ENCODE measurements at regions not wholly inside any gene's neighbourhood (a gene's known extent, or its start where the extent isn't known, plus 50 kb on each side); places are given as distances from the start of the nearest gene placed in this dataset.

- Histone ChIP-seq H3F3A (ENCODE audit: low read length, unreplicated experiment) (no peaks in the 10 kb centered on the region), H3K79me2 (ENCODE audit: low read length) (no peaks in the 10 kb centered on the region), H3K9me3 (ENCODE audit: low read length) (no peaks in the 10 kb centered on the region), H4K20me1 (ENCODE audit: low read length) (no peaks in the 10 kb centered on the region), H3K9me2 (replicated peaks; ENCODE audit: low read length) (no peaks in the 10 kb centered on the region), H3K9ac (ENCODE audit: low read length) (no peak overlapping the region), H3K4me3 (ENCODE audit: low read length) (no peak overlapping the region), H3K4me2 (ENCODE audit: low read length) (no peak overlapping the region), H3K27ac (ENCODE audit: low read length) (no peak overlapping the region), H2AFZ (ENCODE audit: low read length) (no peak overlapping the region), H3K27me3 (ENCODE audit: low read length) (no peaks in the 10 kb centered on the region), H3K36me3 (ENCODE audit: low read depth, low read length) (no peaks in the 10 kb centered on the region), H3K4me1 (ENCODE audit: insufficient read depth, low read length) (no peaks in the 10 kb centered on the region)
- TF ChIP-seq EZH2phosphoT487 (IDR thresholded peaks at IDR 0.05; ENCODE audit: borderline replicate concordance, low read length) (no peak), EZH2 (IDR thresholded peaks at IDR 0.05; ENCODE audit: low read length, unreplicated experiment) (no peak)
- TF ChIP-seq, protein P1, sequence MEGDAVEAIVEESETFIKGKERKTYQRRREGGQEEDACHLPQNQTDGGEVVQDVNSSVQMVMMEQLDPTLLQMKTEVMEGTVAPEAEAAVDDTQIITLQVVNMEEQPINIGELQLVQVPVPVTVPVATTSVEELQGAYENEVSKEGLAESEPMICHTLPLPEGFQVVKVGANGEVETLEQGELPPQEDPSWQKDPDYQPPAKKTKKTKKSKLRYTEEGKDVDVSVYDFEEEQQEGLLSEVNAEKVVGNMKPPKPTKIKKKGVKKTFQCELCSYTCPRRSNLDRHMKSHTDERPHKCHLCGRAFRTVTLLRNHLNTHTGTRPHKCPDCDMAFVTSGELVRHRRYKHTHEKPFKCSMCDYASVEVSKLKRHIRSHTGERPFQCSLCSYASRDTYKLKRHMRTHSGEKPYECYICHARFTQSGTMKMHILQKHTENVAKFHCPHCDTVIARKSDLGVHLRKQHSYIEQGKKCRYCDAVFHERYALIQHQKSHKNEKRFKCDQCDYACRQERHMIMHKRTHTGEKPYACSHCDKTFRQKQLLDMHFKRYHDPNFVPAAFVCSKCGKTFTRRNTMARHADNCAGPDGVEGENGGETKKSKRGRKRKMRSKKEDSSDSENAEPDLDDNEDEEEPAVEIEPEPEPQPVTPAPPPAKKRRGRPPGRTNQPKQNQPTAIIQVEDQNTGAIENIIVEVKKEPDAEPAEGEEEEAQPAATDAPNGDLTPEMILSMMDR (conservative IDR thresholded peaks at IDR 0.05; ENCODE audit: low read depth, low read length) = no peak
- intact Hi-C loops (cut with micrococcal nuclease) = no loop called here
- BruUV-seq (replicated peaks) = no TSS peak
- POLR2A ChIA-PET (ENCODE audit: unreplicated experiment) = interaction anchor here (0.6 kb wide), 1 partner anchor 402 kb away, joined by 3 read pairs; no protein-coding TSS in a partner anchor
- no peak for ATAC-seq
- no peak for DNase-seq
- CTCF ChIA-PET = no interaction called here
Observed at GRCh38 chr18:41818381-41819355, 136.4 kb upstream of the PIK3C3 start.

GRCh38 chr18:41814651-41815050 lies 140.4 kb upstream of the PIK3C3 start:
- H3K9me3 ChIP-seq (ENCODE audit: low read length) = no peaks in the 10 kb centered on the region
- DNase-seq (no peak), ATAC-seq (no peak)
- no peaks in the 10 kb centered on the region for H3K79me2 ChIP-seq (ENCODE audit: low read length)
- H3K9ac ChIP-seq (ENCODE audit: low read length) = no peak overlapping the region
- H3K4me3 ChIP-seq (ENCODE audit: low read length) = no peak overlapping the region
- H3K27me3 ChIP-seq (ENCODE audit: low read length) = no peaks in the 10 kb centered on the region
- H3K27ac ChIP-seq (ENCODE audit: low read length) = no peak overlapping the region
- H3F3A ChIP-seq (ENCODE audit: low read length, unreplicated experiment) = no peaks in the 10 kb centered on the region
- no peaks in the 10 kb centered on the region for H3K36me3 ChIP-seq (ENCODE audit: low read depth, low read length)
- TF ChIP-seq, protein P1 (conservative IDR thresholded peaks at IDR 0.05; ENCODE audit: low read depth, low read length) = no peak
- TF ChIP-seq EZH2phosphoT487 (IDR thresholded peaks at IDR 0.05; ENCODE audit: borderline replicate concordance, low read length) = no peak
- TF ChIP-seq EZH2 (IDR thresholded peaks at IDR 0.05; ENCODE audit: low read length, unreplicated experiment) = no peak
- intact Hi-C loops (cut with micrococcal nuclease) = no loop called here
- no peaks in the 10 kb centered on the region for H4K20me1 ChIP-seq (ENCODE audit: low read length)
- no peaks in the 10 kb centered on the region for H3K4me1 ChIP-seq (ENCODE audit: insufficient read depth, low read length)
- no peak overlapping the region for H3K4me2 ChIP-seq (ENCODE audit: low read length)
- H2AFZ ChIP-seq (ENCODE audit: low read length) = no peak overlapping the region
- H3K9me2 ChIP-seq (replicated peaks; ENCODE audit: low read length) = no peaks in the 10 kb centered on the region
- BruUV-seq (replicated peaks) = no TSS peak
- ChIA-PET POLR2A (ENCODE audit: unreplicated experiment) (no interaction called here), CTCF (no interaction called here)

DNA sequence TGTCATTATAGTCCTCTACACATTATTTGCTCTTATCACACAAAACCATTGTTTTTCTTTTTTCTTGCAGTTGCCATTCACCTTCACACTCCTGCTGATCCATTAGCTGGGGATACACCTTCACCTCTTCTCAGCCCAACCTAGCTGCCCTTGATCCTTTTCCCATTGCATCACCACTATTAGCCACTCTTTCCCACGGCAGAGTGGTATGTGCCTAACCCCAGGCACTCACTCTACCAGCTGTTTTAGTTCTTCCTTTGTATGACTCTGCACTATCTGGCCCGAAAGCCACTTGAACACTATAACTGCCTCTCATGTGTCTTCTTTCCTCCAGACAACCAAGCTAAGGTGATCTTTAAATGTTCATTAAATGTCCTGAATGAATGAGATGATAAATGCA lies 145.4 kb upstream of the PIK3C3 start:
- no peaks in the 10 kb centered on the region for H3K36me3 ChIP-seq (ENCODE audit: low read depth, low read length)
- H4K20me1 ChIP-seq (ENCODE audit: low read length) = no peaks in the 10 kb centered on the region
- no peak overlapping the region for H3K4me2 ChIP-seq (ENCODE audit: low read length)
- BruUV-seq (replicated peaks) = no TSS peak
- no peaks in the 10 kb centered on the region for H3F3A ChIP-seq (ENCODE audit: low read length, unreplicated experiment)
- no peak overlapping the region for H2AFZ ChIP-seq (ENCODE audit: low read length)
- H3K9me2 ChIP-seq (replicated peaks; ENCODE audit: low read length) = no peaks in the 10 kb centered on the region
- no peak for TF ChIP-seq EZH2phosphoT487 (IDR thresholded peaks at IDR 0.05; ENCODE audit: borderline replicate concordance, low read length)
- TF ChIP-seq, protein P1 (conservative IDR thresholded peaks at IDR 0.05; ENCODE audit: low read depth, low read length) = no peak
- H3K4me1 ChIP-seq (ENCODE audit: insufficient read depth, low read length) = no peaks in the 10 kb centered on the region
- no peaks in the 10 kb centered on the region for H3K27me3 ChIP-seq (ENCODE audit: low read length)
- ATAC-seq (no peak), DNase-seq (no peak)
- no peaks in the 10 kb centered on the region for H3K9me3 ChIP-seq (ENCODE audit: low read length)
- no peak overlapping the region for H3K4me3 ChIP-seq (ENCODE audit: low read length)
- H3K27ac ChIP-seq (ENCODE audit: low read length) = no peak overlapping the region
- POLR2A ChIA-PET (ENCODE audit: unreplicated experiment) = no interaction called here
- H3K79me2 ChIP-seq (ENCODE audit: low read length) = no peaks in the 10 kb centered on the region
- CTCF ChIA-PET = no interaction called here
- intact Hi-C loops (cut with micrococcal nuclease) = no loop called here
- H3K9ac ChIP-seq (ENCODE audit: low read length) = no peak overlapping the region
